HepG2 (cell line): ENCODE measurements at regions not wholly inside any gene's neighbourhood (a gene's known extent, or its start where the extent isn't known, plus 50 kb on each side); places are given as distances from the start of the nearest gene placed in this dataset.

Experiments
- ATAC-seq: fragments of 200-7000 bp; cut with Tn5 transposase; 3 replicates; pipeline ENCODE4 v1.9.1; 2020; ENCODE audit warnings: mild to moderate bottlenecking, moderate library complexity
- BruUV-seq: library from RNA; stranded (reverse); fragments of 400-500 nt; replicated peaks from 2 replicates; lab custom pipeline; 2021; lab: Mats Ljungman, UMichigan
- CTCF ChIA-PET: fragments of 300-600 bp; formaldehyde crosslinking; extraction: SDS; loops from one replicate; lab custom pipeline; 2021; ENCODE audit warnings: low total read pairs, inconsistent platforms, low intra/inter-chr PET ratio; lab: Yijun Ruan, JAX
- POLR2A ChIA-PET: fragments of 350-600 bp; sonication (Branson Sonifier 250); formaldehyde crosslinking; loops from one replicate; lab custom pipeline; 2020; ENCODE audit warnings: antibody characterized with exemption, inconsistent platforms; lab: Yijun Ruan, JAX
- DNase-seq: peaks from one replicate; pipeline ENCODE4 v3.0.0-alpha.2; 2015; ENCODE audit warnings: low spot score
- FAIRE-seq: peaks from 3 replicates; lab custom pipeline; 2011; peaks lifted over from hg19 to GRCh38; lab: Jason Lieb, UNC
- H2AFZ ChIP-seq: one replicate; pipeline ENCODE4 v1.6.1; 2011; ENCODE audit warnings: low read length, inconsistent platforms
- H3K27ac ChIP-seq: fragments of 300-600 bp; 3 replicates; pipeline ENCODE4 v1.8.0; 2011; ENCODE audit warnings: mixed run types, mild to moderate bottlenecking, mixed read lengths, low read length, inconsistent platforms; ENCODE audit not compliant: insufficient read depth; ENCODE audit errors: extremely low read length
- H3K27me3 ChIP-seq, 2 experiments: fragments of 200-600 bp in 1 of 2; 2 replicates in 1 of 2; 3 replicates in 1 of 2; pipeline versions ENCODE4 v1.6.0 to v1.8.0; 2011; ENCODE audit warnings: low read length in 2 of 2, mild to moderate bottlenecking in 2 of 2, moderate library complexity in 2 of 2, inconsistent platforms in 1 of 2; ENCODE audit not compliant: insufficient read depth in 2 of 2, control insufficient read depth in 1 of 2
- H3K36me3 ChIP-seq, 2 experiments: fragments of 200-600 bp in 1 of 2; replicated peaks in 1 of 2; 2 replicates in 1 of 2; 3 replicates in 1 of 2; pipeline versions ENCODE4 v1.5.1 to v1.8.0; 2011; ENCODE audit warnings: low read length in 2 of 2, inconsistent platforms in 1 of 2; ENCODE audit not compliant: insufficient read depth in 2 of 2, control insufficient read depth in 1 of 2
- H3K4me1 ChIP-seq: 2 replicates; pipeline ENCODE4 v1.5.1; 2012; ENCODE audit warnings: low read length, inconsistent platforms; ENCODE audit not compliant: insufficient read depth
- H3K4me2 ChIP-seq: 2 replicates; pipeline ENCODE4 v1.6.0; 2011; ENCODE audit warnings: low read depth, low read length, inconsistent platforms
- H3K4me3 ChIP-seq, 3 experiments: fragments of 200-600 bp in 1 of 3; sonication (generic), shearing (Covaris generic) in 1 of 3; replicated peaks in 1 of 3; 2 replicates each; pipeline ENCODE4 v1.5.1; 2011 to 2016; ENCODE audit warnings: low read length in 3 of 3, inconsistent platforms in 2 of 3, low read depth in 2 of 3, mild to moderate bottlenecking in 2 of 3, control low read depth in 1 of 3, mixed read lengths in 1 of 3; ENCODE audit not compliant: insufficient read depth in 1 of 3
- H3K79me2 ChIP-seq: one replicate; pipeline ENCODE4 v1.6.1; 2011; ENCODE audit warnings: low read length, inconsistent platforms; ENCODE audit not compliant: insufficient read depth
- H3K9ac ChIP-seq: 2 replicates; pipeline ENCODE4 v1.6.0; 2011; ENCODE audit warnings: mild to moderate bottlenecking, low read depth, low read length, inconsistent platforms; ENCODE audit not compliant: insufficient read depth
- H3K9me3 ChIP-seq: 2 replicates; pipeline ENCODE4 v1.5.1; 2012; ENCODE audit warnings: mild to moderate bottlenecking, low read length
- H4K20me1 ChIP-seq: 2 replicates; pipeline ENCODE4 v1.6.0; 2011; ENCODE audit warnings: inconsistent platforms, mild to moderate bottlenecking, low read length, moderate library complexity; ENCODE audit not compliant: insufficient read depth
- ATF7 ChIP-seq, 2 experiments: fragments of 450-650 bp in 1 of 2; sonication (generic) in 1 of 2; formaldehyde crosslinking in 1 of 2; IDR thresholded peaks; 2 replicates each; pipeline versions ENCODE4 v1.4.0 to v1.6.1; 2016 to 2020; ENCODE audit warnings: antibody characterized with exemption in 1 of 2, mild to moderate bottlenecking in 1 of 2, missing genetic modification reagents in 1 of 2
- FOXK2 ChIP-seq: fragments of 450-650 bp; IDR thresholded peaks from 2 replicates; pipeline ENCODE4 v1.6.1; 2016
- GATAD2A ChIP-seq: IDR thresholded peaks from 2 replicates; pipeline ENCODE4 v1.6.1; 2016
- GRHL1 ChIP-seq: sonication (generic); formaldehyde crosslinking; conservative IDR thresholded peaks from 2 replicates; pipeline ENCODE4 v1.8.0; 2022; ENCODE audit warnings: missing genetic modification reagents
- GZF1 ChIP-seq: sonication (generic); formaldehyde crosslinking; IDR thresholded peaks from 2 replicates; pipeline ENCODE4 v1.5.1; 2020; ENCODE audit warnings: mild to moderate bottlenecking, missing genetic modification reagents
- HMGXB3 ChIP-seq: sonication (generic); formaldehyde crosslinking; IDR thresholded peaks from 2 replicates; pipeline ENCODE4 v1.4.0; 2020; ENCODE audit warnings: missing genetic modification reagents, borderline replicate concordance
- NR2F6 ChIP-seq, 2 experiments: IDR thresholded peaks; 2 replicates each; pipeline ENCODE4 v1.6.1; 2016; ENCODE audit warnings: antibody characterized with exemption in 1 of 2, mild to moderate bottlenecking in 1 of 2
- POLR2AphosphoS2 ChIP-seq: IDR thresholded peaks from 2 replicates; pipeline ENCODE4 v1.6.1; 2011; ENCODE audit warnings: low read depth, low read length, improper control_type of control experiment
- RCOR2 ChIP-seq: IDR thresholded peaks from 2 replicates; pipeline ENCODE4 v1.6.1; 2016; ENCODE audit warnings: missing biosample characterization, missing genetic modification reagents
- ZHX1 ChIP-seq: sonication (generic); formaldehyde crosslinking; IDR thresholded peaks from 2 replicates; pipeline ENCODE4 v1.8.1; 2022; ENCODE audit warnings: low read depth, mild to moderate bottlenecking, missing genetic modification reagents
- ZNF451 ChIP-seq: sonication (generic); formaldehyde crosslinking; IDR thresholded peaks from 2 replicates; pipeline ENCODE4 v1.5.0; 2020; ENCODE audit warnings: mild to moderate bottlenecking, missing genetic modification reagents
- ZNF512B ChIP-seq: sonication (generic); formaldehyde crosslinking; IDR thresholded peaks from 2 replicates; pipeline ENCODE4 v1.5.1; 2020; ENCODE audit warnings: missing genetic modification reagents, mild to moderate bottlenecking, borderline replicate concordance
- ZZZ3 ChIP-seq: sonication (generic); formaldehyde crosslinking; IDR thresholded peaks from 2 replicates; pipeline ENCODE4 v1.4.0; 2020; ENCODE audit warnings: missing genetic modification reagents, mild to moderate bottlenecking, borderline replicate concordance
- whole genome bisulfite sequencing: methylation state at CpG from one replicate; pipeline ENCODE4 v1.1.6; 2017; ENCODE audit warnings: low lambda C conversion rate; 5-methylcytosine and 5-hydroxymethylcytosine counted together
- in situ Hi-C: cut with HindIII; loops from 2 replicates; pipeline ENCODE4 v1.10.0; 2017; ENCODE audit warnings: low pct_unique_long_range_greater_than_20kb; ENCODE audit not compliant: extremely low pct_ligation_motif_present
- intact Hi-C: fragments of 100-400 bp; cut with micrococcal nuclease; formaldehyde crosslinking; loops from one replicate; pipeline ENCODE4 v1.10.0; 2022; ENCODE audit not compliant: unreplicated experiment

GRCh38 chr17:71402661-71403141 lies 718.1 kb upstream of the SOX9 start:
- Histone ChIP-seq H3K36me3 (no peaks in the 10 kb centered on the region), H3K9ac (no peak overlapping the region), H3K27me3 (no peaks in the 10 kb centered on the region), H3K4me3 (no peak overlapping the region), H4K20me1 (no peaks in the 10 kb centered on the region), H2AFZ (no peak overlapping the region), H3K9me3 (peaks cover 6% of the 10 kb centered on the region; the same call in 1 of the 2 replicates), H3K4me1 (no peaks in the 10 kb centered on the region), H3K79me2 (no peaks in the 10 kb centered on the region), H3K27ac (no peak overlapping the region), H3K4me2 (no peak overlapping the region)
- in situ Hi-C loops: no loop called here
- WGBS: 0% methylated on average over 3 of the region's 3 CpGs
- FAIRE-seq (no peak), DNase-seq (no peak), ATAC-seq (no peak)
- ChIA-PET CTCF (no interaction called here), POLR2A (no interaction called here)
- BruUV-seq: no TSS peak
- intact Hi-C loops: no loop called here
- TF ChIP-seq ATF7 (IDR thresholded peaks at IDR 0.05) (no peak), ATF7 (CRISPR knock-in tag; IDR thresholded peaks at IDR 0.05) (no peak), GATAD2A (no peak), RCOR2 (CRISPR knock-in tag) (no peak), NR2F6 (IDR thresholded peaks at IDR 0.05) (no peak), NR2F6 (CRISPR knock-in tag; IDR thresholded peaks at IDR 0.05) (no peak), HMGXB3 (no peak), POLR2AphosphoS2 (no peak), FOXK2 (no peak), ZHX1 (CRISPR knock-in tag) (no peak), ZNF451 (CRISPR knock-in tag) (no peak), GZF1 (no peak), ZZZ3 (CRISPR knock-in tag) (no peak), ZNF512B (CRISPR knock-in tag) (no peak), GRHL1 (CRISPR knock-in tag) (no peak)
